HPDE6-E6E7 (cell line): ENCODE measurements at regions not wholly inside any gene's neighbourhood (a gene's known extent, or its start where the extent isn't known, plus 50 kb on each side); places are given as distances from the start of the nearest gene placed in this dataset.
"Not testable (repeated sequence)": the region's sequence is repeated elsewhere in the genome, so short reads cannot be mapped to it uniquely, and the experiment has no call there.

ENCODE experiments used
- DNase-seq: peaks from one replicate; pipeline ENCODE4 v3.0.0; 2011; ENCODE audit warnings: missing footprints; ENCODE audit errors: extremely low spot score

DNA sequence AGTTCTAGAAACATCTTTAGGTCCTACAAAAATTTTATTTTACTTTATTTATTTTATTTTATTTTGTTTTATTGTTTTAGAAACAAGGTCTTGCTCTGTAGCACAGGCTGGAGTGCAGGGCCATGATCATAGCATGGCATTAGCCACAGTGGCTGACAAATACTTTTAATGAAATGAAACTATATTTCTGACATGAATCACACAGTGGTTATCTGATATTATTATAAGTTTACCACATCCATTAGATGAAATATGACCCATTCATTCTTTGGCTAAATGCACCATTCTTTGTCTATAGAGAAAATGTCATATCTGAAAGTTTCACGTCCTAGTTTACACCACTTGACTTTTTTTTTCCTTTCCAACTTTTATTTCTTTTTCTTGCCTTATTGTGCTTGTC lies 613.4 kb upstream of the ADAMTS5 start:
- DNase-seq = peak; percentile 4

DNA sequence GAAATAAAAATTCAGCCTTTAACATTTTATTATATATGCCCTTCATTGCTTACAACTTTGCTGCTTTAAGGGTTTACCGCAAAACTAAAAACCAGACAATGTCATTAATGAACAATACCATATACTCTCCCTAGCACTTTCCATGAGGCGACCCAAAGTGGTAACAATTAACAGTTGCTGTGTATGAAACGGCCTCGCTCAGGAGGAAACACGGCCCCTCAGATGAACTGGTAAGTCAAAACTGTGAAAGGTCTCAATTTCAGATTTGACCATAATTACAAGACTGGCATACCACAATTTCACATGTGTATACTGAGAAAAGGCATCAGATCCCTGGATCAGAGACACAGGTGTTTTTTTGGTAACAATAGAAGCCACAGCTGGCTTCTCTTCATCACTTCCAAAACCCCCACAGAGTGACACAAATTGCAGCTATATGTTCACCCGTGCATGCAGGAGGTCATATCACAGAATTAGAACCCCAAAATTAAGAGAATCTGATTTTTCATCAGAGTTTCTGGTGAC lies 611.9 kb upstream of the ADAMTS5 start:
- DNase-seq = no peak

DNA sequence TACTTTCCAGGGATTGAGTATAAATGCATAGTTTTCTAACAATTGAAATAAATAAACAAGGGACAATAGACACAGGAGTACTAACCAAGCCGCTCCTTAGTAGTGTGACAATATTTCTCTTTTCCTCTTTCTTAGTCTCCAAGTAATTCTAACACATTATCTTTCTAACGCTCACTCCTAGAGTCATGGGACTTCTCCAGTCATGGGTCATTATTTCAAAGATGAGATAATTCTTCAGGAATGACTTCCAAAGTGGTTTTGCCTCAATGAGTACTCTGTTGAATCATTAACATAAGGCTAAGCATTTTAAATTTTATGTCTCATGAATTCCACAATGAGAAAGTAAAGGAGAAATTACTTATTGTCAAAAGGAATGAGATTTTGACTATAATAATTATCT lies 605.8 kb upstream of the ADAMTS5 start:
- peak; percentile 10 for DNase-seq

DNA sequence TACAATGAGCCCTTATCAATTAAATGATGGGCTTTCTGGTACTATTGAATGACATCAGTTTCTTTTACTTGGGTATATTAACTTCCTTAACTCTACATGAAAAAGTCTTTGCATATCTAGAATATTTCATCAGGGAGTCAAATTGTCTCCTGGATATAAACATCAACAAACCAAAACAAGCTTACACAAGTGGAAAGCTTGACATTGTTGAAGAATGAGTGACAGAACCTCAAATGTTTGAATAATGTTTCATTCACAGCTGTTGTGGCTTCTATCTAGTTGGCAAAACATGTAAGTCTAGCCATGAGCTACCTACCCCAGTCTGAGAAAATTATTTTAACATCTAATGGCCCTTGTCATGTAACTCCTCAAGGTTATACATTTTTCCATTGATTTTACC lies 604.8 kb upstream of the ADAMTS5 start:
- peak; percentile 29 for DNase-seq

DNA sequence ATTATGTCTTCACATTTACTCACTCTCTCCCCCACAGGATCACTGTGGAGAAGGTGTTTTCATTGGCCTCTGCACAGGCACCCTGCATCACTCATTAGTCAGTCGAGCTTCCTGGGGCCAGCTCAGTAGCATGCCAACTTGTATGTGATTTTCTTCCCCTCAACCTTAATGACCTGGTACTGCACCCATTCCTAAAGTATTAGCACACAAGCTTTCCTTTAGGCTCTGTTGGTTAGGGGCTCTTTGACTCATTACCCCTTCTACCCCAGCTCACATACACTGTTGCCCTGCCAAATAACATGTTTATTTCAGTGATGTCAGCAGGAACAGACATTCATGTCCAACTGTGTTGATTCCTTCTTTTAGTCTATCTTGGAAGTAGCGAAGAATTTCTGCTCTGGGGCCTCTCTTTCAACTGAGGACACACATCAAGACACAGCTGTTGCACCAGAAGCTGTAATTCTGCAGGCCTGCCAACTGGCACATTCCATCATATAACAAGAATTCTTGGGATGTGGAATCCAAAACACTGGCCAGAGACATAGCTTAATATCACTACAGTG lies 603.5 kb upstream of the ADAMTS5 start:
- peak; percentile 33 for DNase-seq

DNA sequence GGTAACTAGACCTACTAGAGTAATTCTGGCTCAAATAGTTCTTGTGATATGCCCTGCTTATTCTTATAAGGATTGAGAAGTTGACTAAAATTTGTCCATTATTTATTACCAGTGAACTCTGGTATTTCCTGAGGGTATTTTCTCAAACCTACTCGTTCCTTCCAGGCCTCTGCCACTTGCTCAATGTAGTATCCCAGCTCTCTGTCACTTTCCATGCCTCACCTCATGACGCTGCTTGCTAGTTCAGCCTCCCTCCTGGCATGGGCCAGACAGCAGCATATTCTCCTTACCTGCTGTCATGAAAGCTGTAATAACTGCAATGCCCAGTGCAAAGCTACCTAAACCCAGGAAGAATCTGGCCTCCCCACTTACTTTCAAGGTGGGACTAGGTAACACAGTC lies 602.9 kb upstream of the ADAMTS5 start:
- no peak for DNase-seq

DNA sequence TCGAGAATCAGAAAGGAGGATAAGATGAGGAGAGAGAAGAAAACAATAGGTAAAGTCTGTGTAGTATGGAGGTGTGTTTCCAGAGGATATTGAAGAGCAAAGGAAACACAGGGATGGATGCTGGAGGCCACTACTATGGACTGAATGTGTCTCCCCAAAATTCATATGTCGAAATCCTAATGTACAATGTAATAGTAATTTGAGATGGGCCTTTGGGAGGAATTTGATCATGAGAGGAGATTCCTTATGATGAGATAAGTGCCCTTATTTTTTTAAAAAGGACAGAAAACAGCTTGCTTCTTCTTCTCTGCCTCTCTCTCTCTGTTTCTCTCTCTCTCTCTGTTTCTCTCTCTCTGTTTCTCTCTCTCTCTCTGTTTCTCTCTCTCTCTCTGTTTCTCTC lies 602.2 kb upstream of the ADAMTS5 start:
- no peak for DNase-seq

DNA sequence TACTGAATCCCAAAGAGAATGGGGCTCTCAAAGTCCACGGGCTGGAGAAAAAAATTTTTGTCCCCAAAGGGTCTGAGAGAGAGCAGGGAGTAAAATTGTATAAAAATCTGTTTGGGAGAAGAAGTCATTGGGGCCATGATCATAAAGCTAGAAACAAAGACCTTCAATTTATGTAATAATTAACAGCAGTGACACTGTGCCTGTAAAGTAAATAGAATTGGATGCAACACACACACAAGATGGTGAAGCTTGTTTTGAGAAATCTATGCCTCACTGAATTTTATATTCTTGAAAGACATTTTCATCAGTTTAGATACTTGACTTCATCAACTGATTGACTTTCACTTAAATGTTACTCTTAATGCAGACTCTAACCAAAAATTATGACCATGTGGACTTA lies 600.5 kb upstream of the ADAMTS5 start:
- no peak for DNase-seq

DNA sequence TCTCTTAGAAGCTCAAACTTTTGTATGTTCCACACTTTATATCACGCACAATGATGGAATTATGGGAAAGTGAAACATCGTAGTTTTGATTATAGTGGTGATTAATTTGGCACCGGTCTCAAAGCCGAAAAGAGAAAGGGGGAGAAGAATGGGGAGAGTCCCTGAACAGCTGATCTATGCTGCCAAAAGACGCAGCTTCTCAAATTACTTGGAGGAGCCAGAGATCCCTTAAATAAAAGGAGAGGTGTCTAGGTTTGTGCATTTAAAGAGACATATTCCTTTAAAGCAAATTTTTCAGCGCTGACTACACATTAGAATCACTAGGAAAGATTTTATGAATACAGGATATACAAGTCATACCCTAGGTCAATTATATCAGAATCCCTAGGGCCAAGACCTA lies 599.6 kb upstream of the ADAMTS5 start:
- no peak for DNase-seq

DNA sequence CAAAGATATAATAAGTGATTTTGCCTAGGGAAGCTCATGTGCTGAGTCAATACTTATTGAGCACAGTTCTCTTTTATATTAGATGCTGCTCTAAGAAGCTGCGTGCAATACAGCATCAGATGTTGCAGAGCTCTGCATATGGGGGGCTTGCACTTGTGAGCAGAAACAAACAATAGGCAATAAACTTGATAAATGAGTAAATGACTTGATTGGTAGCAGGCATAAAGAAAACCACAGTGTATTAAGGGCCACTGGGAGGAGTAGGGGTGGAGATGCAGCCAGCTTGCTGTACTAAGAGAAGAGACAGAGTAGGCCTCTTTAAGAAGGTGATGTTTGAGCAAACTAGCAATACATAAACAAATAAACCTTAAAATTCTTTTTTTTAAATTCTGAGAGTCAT lies 598.5 kb upstream of the ADAMTS5 start:
- DNase-seq = no peak

DNA sequence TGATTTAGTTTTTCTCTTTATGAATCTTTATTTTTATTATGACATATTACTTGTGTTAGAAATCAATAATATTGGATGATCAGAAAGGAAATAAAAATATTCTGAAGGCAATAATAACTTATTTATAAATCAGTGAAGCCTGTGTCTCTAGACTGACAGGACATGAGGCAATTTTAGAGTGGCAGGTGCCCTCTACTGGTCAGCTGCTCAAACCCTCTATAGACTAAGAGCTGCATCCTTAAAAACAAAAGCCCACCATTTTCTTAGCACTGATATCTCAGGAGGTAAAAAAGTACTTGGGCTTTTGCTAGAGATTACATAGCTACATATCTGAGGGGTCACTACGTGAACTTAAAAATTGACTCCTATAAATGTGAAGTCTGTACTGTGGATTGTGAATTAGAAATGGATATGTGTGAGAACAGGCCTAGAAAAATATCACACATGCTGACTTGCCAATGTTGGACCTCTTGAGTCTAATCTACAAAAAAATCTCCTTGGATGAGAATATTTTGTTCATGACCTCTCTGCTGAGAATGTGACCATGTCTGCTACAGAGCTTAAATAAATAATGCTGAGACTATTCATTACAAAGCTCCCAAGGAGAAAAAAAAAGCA lies 597.9 kb upstream of the ADAMTS5 start:
- DNase-seq = peak; percentile 15

DNA sequence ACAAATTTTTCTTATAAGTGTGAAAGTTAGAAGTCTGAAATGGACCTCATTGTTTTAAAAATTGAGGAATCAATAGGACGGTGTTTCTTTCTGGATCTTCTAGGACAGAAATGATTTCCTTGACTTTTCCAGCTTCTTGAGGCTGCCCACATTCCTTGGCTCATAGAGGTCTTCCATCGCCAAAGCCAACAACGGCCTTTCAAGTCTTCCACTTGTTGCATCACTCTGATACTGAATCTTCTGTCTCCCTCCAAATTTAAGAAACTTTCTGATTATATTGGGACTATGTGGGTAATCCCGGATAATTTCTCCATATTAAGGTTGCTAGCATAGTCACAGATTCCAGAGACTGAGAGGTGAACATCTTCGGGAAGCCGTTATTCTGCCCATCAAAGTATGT lies 595.4 kb upstream of the ADAMTS5 start:
- DNase-seq = no peak

DNA sequence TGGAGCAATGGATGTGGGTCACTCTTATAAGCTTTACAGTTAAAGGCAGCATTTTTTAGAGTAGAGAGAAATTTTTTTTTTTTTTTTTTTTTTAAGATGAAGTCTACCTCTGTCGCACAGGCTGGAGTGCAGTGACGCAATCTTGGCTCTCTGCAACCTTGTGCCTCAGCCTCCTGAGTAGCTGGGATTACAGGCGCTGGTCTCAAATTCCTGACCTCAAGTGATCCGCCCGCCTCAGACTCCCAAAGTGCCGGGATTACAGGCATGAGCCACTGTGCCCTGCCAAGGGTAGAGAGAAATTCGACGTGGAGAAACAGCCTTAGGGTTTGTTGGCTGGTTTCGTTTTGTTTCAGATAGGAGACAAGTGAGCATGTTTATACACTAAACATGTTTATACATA lies 594.2 kb upstream of the ADAMTS5 start:
- DNase-seq = no peak

DNA sequence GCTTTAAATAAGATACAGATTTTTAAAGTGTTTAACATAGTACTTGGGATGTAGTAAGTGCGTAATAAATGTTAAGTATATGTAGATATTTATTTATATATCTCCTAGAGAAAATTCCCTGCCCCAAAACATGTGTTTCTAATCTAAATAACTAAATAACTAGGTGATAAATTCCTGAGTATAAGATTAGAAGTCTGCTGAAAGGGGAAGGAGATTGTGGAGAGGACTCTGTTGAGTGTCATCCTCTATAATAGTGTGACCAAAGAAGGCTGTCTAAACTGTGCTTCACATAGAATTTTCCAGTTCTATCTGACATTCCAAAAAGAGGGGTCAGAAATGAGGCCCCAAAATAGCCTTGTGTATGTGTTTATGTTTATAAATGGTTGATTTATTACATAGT lies 590.5 kb upstream of the ADAMTS5 start:
- no peak for DNase-seq

DNA sequence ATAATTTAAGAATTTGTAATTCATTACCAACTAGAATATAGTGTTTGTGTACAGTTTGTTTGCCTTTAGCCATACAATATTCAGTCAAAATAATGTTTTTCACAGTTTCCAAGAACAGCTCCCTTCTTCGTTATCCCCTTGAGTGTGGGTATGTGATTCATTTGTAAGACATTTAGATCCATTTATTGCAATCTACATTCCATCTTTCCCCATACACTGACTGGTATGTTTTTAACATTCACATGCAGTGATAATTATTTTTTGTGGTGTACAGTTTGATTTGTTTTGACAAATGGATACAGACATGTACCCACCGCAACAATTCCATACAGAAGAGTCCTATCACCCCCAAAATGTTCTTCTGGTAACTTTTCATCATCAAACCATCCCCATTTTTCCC lies 589.1 kb upstream of the ADAMTS5 start:
- DNase-seq = no peak

DNA sequence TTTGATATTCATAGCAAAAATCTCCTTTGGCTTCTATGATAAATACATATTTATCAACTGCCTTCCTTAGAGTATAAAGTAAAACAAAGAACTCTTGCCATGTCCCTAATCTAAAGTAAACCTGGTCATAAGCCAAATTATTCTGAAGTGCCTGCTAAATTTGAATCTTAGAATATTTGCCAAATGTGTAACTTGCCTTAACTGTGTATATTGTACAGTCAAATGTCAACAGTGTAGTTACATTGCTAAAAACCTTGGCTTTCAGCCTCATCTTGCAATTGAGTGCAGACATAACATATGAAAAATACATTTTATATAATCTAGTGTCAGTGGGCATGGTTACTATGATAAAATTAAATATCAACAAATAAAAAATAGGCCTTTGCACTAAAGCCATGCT lies 583.4 kb upstream of the ADAMTS5 start:
- DNase-seq = no peak

DNA sequence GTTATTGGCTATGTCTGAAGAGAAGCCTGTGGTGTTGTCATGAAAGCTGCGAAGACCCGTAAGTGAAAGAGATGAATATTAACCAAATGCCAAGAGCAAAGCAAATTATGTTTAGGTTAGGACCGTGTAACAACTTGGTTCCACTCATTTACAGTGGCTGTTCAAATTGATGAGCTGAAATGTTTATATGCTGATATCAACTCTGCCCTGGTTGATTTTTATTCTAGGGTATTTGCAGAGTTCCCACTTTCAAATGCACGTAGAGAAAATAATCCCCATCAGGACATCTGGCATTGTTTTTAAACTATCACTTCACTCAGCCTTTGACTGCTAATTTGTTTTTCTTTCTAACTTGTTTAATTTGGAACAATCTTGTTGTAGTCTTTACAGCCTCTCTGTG lies 581.6 kb upstream of the ADAMTS5 start:
- DNase-seq = no peak

DNA sequence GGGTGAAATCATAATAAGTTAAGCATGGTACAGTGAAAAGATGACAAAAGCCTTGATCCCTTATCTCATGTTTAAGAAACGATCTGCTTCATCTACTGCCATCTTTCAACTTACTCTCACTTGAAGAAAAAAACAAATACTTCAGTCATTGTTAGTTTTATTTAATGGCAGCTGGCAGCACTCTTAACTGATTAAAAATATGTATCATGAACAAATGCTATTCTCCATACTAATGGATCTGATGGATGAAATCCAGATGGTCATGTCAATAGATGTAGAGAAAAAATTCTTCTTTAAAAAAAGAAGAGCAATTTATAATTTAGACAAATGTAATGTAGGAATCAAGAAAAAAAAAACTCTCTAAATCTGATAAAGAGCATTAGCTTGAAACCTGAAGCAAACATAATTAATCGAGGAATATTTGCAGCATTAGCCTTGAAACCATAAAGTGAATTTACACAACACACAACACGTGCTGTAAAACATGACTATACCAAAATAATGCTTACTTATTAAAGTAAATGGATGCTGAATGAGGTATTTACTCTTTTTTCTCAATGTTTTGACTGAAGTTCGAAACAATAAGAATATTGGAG lies 579.0 kb upstream of the ADAMTS5 start:
- DNase-seq = no peak

DNA sequence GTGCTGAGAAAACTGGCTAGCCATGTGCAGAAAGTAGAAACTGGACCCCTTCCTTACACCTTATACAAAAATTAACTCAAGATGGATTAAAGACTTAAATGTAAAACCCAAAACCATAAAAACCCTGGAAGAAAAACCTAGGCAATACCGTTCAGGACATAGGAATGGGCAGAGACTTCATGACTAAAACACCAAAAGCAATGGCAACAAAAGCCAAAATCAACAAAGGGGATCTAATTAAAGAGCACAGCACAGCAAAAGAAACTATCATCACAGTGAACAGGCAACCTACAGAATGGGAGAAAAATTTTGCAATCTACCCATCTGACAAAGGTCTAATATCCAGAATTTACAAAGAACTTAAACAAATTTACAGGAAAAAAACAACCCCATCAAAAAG lies 575.2 kb upstream of the ADAMTS5 start:
- DNase-seq = not testable (repeated sequence)

DNA sequence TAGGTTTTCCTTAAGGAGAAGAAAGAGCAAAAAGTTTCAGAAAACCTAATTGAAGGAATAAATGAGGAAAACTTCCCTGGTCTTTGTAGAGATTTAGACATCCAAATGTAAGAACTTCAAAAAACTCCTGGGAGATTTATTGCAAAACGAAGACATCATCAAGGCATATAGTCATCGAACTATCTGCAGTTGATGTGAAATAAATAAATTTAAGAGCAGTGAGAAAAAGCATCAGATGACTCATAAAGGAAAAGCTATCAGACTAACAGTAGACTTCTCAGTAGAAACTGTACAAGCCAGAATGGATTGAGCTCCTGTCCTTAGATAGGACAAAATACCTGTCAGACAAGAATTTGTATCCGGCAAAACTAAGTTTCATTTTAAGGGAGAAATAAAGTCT lies 569.4 kb upstream of the ADAMTS5 start:
- DNase-seq = no peak

DNA sequence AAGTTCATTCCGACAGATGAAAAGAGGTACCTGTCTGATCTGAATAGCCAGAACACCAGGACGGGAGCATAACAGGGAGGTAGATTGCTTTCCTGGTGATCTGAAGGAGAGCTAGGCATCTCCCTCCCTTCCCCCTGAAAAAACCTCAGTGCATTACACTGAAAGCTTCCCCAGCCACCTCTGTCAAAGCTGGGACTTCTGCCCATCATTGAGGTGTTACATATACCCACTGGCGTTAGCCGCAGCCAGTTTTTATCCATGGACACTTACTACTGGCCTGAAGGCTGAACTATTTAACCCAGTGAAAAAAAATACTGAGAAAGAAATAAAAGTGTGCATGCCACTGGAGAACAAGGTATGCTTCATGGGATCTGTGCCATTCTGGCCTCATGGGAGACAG lies 568.3 kb upstream of the ADAMTS5 start:
- no peak for DNase-seq

DNA sequence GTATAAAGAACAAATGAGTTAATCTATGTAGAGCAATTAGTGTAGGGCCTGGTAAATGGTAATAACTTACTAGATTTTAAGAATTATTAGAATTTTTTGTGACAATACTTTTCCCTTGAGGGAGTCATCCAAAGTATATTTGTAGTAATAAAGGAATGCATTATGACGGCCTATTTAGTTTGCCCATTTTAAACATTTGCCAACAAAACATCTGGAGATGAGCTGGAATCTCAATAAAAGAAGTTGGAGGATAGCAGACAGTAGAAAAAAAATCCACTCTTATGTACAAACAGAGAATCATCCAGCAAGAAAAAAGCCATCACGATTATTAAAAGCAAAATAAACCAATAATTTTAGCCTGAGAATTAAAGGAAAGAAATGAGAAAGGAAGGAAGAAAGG lies 567.3 kb upstream of the ADAMTS5 start:
- no peak for DNase-seq

DNA sequence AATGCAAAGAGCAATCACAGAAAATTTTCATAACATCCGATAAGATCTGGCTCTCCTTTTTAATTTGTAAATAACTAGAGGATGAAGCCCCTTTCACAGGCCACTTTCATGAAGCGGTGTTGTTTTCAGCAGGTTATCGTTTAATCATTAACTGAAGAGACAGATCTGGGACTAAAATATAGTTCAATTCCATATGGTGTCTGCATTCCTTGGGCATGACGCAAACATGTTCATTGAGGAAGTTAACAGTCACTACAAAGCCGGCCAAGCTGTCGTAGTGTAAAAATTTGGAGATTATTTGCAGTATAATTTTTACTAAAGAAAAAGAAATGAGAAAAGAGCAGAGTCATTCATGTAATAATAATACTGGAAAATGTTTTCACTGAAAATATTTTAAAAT lies 565.2 kb upstream of the ADAMTS5 start:
- peak; percentile 37 for DNase-seq

DNA sequence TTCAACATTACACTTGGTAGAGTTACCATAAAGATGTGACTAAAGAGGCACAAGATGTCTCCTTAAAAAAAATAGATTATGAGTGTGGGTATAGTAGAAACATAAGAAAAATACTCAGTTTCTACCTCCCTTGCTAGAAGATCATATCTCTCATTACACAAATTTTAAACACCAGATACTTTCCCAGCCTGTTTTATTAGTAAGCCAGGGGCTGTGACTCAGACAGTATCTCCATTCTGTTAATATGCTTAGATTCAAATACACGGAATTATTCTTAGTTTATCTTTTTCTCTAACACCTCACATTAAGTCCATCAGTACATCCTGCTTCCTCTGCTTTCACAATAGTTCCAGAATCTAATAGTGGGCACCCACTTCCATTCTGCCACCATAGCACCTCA lies 561.8 kb upstream of the ADAMTS5 start:
- DNase-seq = no peak
